HL-60 (cell line): ENCODE measurements at regions not wholly inside any gene's neighbourhood (a gene's known extent, or its start where the extent isn't known, plus 50 kb on each side); places are given as distances from the start of the nearest gene placed in this dataset.

ENCODE experiments used
- DNase-seq, 2 experiments: peaks; one replicate each; pipeline ENCODE4 v3.0.0-alpha.2; 2010 to 2020; ENCODE audit warnings: low read depth in 1 of 2, low spot score in 1 of 2
- H3K27ac ChIP-seq: fragments of 250-450 bp; sonication (Bioruptor Pico); replicated peaks from 2 replicates; pipeline ENCODE4 v1.5.1; 2020; ENCODE audit warnings: mild to moderate bottlenecking, moderate library complexity
- H3K27me3 ChIP-seq: fragments of 250-450 bp; sonication (Bioruptor Pico); 2 replicates; pipeline ENCODE4 v1.5.1; 2021; ENCODE audit warnings: mild to moderate bottlenecking, moderate library complexity; ENCODE audit not compliant: insufficient read depth, poor library complexity, severe bottlenecking
- H3K4me3 ChIP-seq: replicated peaks from 2 replicates; pipeline ENCODE4 v1.5.1; 2011; ENCODE audit warnings: mild to moderate bottlenecking, control low read depth, low read length; ENCODE audit not compliant: insufficient read depth
- GABPA ChIP-seq: IDR thresholded peaks from 2 replicates; pipeline ENCODE4 v1.6.1; 2012; ENCODE audit warnings: low read depth
- POLR2AphosphoS5 ChIP-seq: IDR thresholded peaks from 2 replicates; pipeline ENCODE4 v1.6.1; 2012; ENCODE audit warnings: low read depth
- SPI1 ChIP-seq: IDR thresholded peaks from 2 replicates; pipeline ENCODE4 v1.6.1; 2012; ENCODE audit warnings: low read depth, mild to moderate bottlenecking, borderline replicate concordance
- TF ChIP-seq, protein P1 (sequence below): IDR thresholded peaks from one replicate; pipeline ENCODE4 v1.5.1; 2011; ENCODE audit warnings: low read length, control low read depth, inconsistent platforms; ENCODE audit not compliant: insufficient read depth
- TF ChIP-seq, protein P2 (sequence below): IDR thresholded peaks from 2 replicates; pipeline ENCODE4 v1.6.1; 2012; ENCODE audit warnings: low read depth; ENCODE audit not compliant: insufficient replicate concordance

DNA sequence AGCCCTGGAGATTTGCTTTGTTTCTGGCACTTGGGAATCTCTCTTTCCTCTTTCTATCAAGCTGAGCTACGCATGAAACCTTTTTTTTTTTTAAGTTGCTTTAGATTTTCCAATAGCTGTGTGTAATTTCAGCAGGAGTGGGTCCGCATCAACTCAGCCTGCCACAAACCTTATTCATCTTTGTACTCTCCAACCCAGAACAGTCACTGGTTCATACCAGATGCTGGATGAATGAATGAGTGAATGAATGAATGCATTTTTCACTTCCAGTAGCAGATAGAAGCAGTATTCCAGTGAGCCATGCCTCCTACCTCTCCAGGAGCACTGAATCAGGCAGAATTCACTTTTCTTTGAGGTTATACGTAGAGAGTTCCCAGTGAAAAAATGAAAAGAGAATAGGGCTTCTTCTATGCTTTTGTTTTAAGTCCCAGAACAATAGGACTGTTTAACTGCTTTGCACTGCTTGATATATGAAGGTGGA lies 221.1 kb downstream of the TM9SF2 start:
- H3K27ac ChIP-seq, result no peak overlapping the region
- no peak overlapping the region for H3K4me3 ChIP-seq
- H3K27me3 ChIP-seq, result no peaks in the 10 kb centered on the region
- no peak for DNase-seq
- TF ChIP-seq, protein P1, sequence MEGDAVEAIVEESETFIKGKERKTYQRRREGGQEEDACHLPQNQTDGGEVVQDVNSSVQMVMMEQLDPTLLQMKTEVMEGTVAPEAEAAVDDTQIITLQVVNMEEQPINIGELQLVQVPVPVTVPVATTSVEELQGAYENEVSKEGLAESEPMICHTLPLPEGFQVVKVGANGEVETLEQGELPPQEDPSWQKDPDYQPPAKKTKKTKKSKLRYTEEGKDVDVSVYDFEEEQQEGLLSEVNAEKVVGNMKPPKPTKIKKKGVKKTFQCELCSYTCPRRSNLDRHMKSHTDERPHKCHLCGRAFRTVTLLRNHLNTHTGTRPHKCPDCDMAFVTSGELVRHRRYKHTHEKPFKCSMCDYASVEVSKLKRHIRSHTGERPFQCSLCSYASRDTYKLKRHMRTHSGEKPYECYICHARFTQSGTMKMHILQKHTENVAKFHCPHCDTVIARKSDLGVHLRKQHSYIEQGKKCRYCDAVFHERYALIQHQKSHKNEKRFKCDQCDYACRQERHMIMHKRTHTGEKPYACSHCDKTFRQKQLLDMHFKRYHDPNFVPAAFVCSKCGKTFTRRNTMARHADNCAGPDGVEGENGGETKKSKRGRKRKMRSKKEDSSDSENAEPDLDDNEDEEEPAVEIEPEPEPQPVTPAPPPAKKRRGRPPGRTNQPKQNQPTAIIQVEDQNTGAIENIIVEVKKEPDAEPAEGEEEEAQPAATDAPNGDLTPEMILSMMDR, result no peak

DNA sequence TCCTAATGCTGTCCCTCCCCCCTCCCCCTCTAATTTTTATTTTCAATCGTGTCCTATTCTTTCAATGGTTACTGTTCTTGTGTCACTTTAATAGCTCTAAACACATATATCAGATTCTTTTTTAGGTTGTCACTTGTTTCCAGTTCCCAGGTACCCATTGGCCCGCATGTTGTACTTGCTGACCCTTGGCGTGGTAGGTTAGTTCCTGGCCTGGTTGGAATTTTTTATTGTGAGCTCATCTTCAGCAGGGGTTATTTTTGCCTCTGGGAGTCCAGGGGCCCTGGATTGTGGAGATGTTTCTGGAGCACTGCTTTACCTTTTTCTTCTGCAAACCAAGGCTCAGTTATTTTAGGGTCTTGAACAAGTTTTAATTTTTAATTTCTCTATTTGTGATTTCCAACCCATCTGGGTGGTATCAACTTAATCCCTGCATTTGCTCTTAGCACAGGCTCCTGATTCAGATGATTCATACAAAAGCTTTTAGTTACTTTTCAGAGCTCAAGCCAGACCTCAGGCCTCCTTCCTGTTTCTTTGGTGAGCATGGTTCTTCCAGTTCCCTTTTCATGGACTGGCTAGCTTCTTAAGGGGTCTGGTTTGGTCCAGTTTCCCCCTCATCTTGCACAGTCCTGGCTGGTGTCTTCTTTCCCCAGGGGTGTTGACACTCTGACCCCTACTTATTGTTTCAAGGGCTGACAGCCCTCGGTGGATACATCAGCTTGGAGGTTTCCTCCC lies 220.5 kb downstream of the TM9SF2 start:
- peak in 1 of 2 experiments; percentile 50 for DNase-seq
- Histone ChIP-seq H3K27ac (no peak overlapping the region), H3K27me3 (no peaks in the 10 kb centered on the region), H3K4me3 (no peak overlapping the region)
- TF ChIP-seq POLR2AphosphoS5 (no peak), SPI1 (peak; percentile 86), GABPA (no peak)
- TF ChIP-seq, protein P1, result no peak

DNA sequence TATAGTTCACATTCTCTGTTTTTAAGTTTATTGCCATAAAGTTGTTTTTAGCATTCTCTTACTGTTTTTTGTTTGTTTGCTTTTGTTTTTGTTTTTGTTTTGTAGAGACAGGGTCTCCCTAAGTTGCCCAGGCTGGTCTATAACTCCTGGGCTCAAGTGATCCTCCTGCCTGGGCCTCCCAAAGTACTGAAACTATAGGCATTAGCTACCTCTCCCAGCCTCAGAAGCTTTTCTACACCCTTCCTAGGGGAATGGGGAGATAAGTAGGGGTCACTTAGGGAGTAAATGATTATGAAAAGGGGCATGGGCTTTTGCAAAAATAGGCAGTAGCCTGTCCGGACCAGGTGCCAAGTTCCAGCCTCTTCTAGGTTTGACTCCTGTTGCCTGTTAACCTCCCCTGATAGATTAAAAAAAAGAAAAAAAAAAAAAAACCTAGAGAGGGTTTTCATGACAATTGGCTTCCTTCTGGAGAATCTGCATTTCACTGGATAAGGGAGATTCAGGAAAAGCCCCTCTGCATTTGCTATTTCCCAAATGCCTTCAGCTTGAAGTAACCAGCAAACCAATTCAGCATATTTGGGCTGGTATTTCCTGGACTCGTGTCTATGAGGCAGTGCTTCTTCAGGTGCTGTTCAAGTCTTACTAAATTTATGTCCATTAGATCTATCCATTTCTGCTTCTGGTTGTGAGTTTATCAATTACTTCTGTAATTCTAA lies 216.8 kb downstream of the TM9SF2 start:
- H3K4me3 ChIP-seq, result no peak overlapping the region
- H3K27ac ChIP-seq, result no peak overlapping the region
- DNase-seq, result no peak
- H3K27me3 ChIP-seq, result no peaks in the 10 kb centered on the region
- TF ChIP-seq SPI1, result no peak
- TF ChIP-seq POLR2AphosphoS5, result no peak
- TF ChIP-seq, protein P1, result no peak
- TF ChIP-seq GABPA, result no peak
- TF ChIP-seq, protein P2, sequence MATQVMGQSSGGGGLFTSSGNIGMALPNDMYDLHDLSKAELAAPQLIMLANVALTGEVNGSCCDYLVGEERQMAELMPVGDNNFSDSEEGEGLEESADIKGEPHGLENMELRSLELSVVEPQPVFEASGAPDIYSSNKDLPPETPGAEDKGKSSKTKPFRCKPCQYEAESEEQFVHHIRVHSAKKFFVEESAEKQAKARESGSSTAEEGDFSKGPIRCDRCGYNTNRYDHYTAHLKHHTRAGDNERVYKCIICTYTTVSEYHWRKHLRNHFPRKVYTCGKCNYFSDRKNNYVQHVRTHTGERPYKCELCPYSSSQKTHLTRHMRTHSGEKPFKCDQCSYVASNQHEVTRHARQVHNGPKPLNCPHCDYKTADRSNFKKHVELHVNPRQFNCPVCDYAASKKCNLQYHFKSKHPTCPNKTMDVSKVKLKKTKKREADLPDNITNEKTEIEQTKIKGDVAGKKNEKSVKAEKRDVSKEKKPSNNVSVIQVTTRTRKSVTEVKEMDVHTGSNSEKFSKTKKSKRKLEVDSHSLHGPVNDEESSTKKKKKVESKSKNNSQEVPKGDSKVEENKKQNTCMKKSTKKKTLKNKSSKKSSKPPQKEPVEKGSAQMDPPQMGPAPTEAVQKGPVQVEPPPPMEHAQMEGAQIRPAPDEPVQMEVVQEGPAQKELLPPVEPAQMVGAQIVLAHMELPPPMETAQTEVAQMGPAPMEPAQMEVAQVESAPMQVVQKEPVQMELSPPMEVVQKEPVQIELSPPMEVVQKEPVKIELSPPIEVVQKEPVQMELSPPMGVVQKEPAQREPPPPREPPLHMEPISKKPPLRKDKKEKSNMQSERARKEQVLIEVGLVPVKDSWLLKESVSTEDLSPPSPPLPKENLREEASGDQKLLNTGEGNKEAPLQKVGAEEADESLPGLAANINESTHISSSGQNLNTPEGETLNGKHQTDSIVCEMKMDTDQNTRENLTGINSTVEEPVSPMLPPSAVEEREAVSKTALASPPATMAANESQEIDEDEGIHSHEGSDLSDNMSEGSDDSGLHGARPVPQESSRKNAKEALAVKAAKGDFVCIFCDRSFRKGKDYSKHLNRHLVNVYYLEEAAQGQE, result no peak

DNA sequence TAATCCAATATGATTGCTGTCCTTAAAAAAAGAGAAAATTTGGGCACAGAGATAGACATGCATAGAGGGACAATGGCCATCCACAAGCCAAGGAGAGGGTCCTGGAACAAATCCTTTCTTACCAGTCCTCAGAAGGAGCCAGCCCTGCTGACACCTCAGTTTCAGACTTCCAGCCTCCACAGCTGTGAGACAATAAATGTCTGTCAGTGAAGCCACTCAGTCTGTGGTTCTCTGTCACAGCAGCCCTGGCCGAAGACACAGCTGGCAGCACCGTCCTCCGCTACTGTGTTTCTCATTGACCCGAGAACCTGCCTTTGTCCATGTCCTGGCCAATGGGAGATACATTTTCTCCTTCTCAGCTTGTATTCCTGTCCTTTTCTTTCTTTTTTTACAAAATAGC lies 207.9 kb downstream of the TM9SF2 start:
- H3K4me3 ChIP-seq, result no peak overlapping the region
- DNase-seq, result no peak
- no peaks in the 10 kb centered on the region for H3K27me3 ChIP-seq
- TF ChIP-seq GABPA (no peak), POLR2AphosphoS5 (no peak), SPI1 (no peak)
- TF ChIP-seq, protein P1, result no peak
- TF ChIP-seq, protein P2, result no peak
- no peak overlapping the region for H3K27ac ChIP-seq
